ENCODE measurements at regions not wholly inside any gene's neighbourhood (a gene's known extent, or its start where the extent isn't known, plus 50 kb on each side); places are given as distances from the start of the nearest gene placed in this dataset.

- Histone ChIP-seq H3K27ac (ENCODE audit: low read depth, low read length, poor library complexity, severe bottlenecking) (no peak overlapping the region), H3K27me3 (replicated peaks; ENCODE audit: insufficient read depth, low read depth, low read length, poor library complexity) (peaks cover 17% of the 10 kb centered on the region), H3K36me3 (ENCODE audit: insufficient read depth, low read length, poor library complexity, severe bottlenecking) (no peaks in the 10 kb centered on the region), H3K9me3 (ENCODE audit: low read depth, low read length, poor library complexity, severe bottlenecking) (no peaks in the 10 kb centered on the region), H3K4me1 (ENCODE audit: insufficient read depth, low read length, poor library complexity, severe bottlenecking) (no peaks in the 10 kb centered on the region), H3K4me3 (ENCODE audit: low read depth, low read length, poor library complexity, severe bottlenecking) (no peak overlapping the region)
- ChIA-PET CTCF (no interaction called here), POLR2A (ENCODE audit: low non-redundant PET) (no interaction called here)
- no peak for DNase-seq (ENCODE audit: low spot score)
- no TSS peak for BruUV-seq (replicated peaks)
- intact Hi-C loops (cut with micrococcal nuclease; ENCODE audit: unreplicated experiment) = no loop called here
- TF ChIP-seq EZH2 (IDR thresholded peaks at IDR 0.05; ENCODE audit: borderline replicate concordance, low read depth, low read length, poor library complexity, severe bottlenecking) = no peak
- TF ChIP-seq, protein P1, sequence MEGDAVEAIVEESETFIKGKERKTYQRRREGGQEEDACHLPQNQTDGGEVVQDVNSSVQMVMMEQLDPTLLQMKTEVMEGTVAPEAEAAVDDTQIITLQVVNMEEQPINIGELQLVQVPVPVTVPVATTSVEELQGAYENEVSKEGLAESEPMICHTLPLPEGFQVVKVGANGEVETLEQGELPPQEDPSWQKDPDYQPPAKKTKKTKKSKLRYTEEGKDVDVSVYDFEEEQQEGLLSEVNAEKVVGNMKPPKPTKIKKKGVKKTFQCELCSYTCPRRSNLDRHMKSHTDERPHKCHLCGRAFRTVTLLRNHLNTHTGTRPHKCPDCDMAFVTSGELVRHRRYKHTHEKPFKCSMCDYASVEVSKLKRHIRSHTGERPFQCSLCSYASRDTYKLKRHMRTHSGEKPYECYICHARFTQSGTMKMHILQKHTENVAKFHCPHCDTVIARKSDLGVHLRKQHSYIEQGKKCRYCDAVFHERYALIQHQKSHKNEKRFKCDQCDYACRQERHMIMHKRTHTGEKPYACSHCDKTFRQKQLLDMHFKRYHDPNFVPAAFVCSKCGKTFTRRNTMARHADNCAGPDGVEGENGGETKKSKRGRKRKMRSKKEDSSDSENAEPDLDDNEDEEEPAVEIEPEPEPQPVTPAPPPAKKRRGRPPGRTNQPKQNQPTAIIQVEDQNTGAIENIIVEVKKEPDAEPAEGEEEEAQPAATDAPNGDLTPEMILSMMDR (conservative IDR thresholded peaks at IDR 0.05; ENCODE audit: low read depth, low read length) = no peak
Observed at GRCh38 chr5:115686738-115687074, 60.9 kb upstream of the TMED7 start.

- Histone ChIP-seq H3K9me3 (ENCODE audit: low read depth, low read length, poor library complexity, severe bottlenecking) (no peaks in the 10 kb centered on the region), H3K4me3 (ENCODE audit: low read depth, low read length, poor library complexity, severe bottlenecking) (no peak overlapping the region), H3K36me3 (ENCODE audit: insufficient read depth, low read length, poor library complexity, severe bottlenecking) (no peaks in the 10 kb centered on the region), H3K27ac (ENCODE audit: low read depth, low read length, poor library complexity, severe bottlenecking) (no peak overlapping the region), H3K27me3 (replicated peaks; ENCODE audit: insufficient read depth, low read depth, low read length, poor library complexity) (peaks cover 17% of the 10 kb centered on the region), H3K4me1 (ENCODE audit: insufficient read depth, low read length, poor library complexity, severe bottlenecking) (no peaks in the 10 kb centered on the region)
- ChIA-PET POLR2A (ENCODE audit: low non-redundant PET) (no interaction called here), CTCF (no interaction called here)
- TF ChIP-seq EZH2 (IDR thresholded peaks at IDR 0.05; ENCODE audit: borderline replicate concordance, low read depth, low read length, poor library complexity, severe bottlenecking) = no peak
- TF ChIP-seq, protein P1 (conservative IDR thresholded peaks at IDR 0.05; ENCODE audit: low read depth, low read length) = no peak
- BruUV-seq (replicated peaks) = no TSS peak
- peak; percentile 11 for DNase-seq (ENCODE audit: low spot score)
- intact Hi-C loops (cut with micrococcal nuclease; ENCODE audit: unreplicated experiment) = no loop called here
Observed at GRCh38 chr5:115686051-115686737, 60.4 kb upstream of the TMED7 start.

- Histone ChIP-seq H3K27ac (ENCODE audit: low read depth, low read length, poor library complexity, severe bottlenecking) (no peak overlapping the region), H3K4me1 (ENCODE audit: insufficient read depth, low read length, poor library complexity, severe bottlenecking) (no peaks in the 10 kb centered on the region), H3K36me3 (ENCODE audit: insufficient read depth, low read length, poor library complexity, severe bottlenecking) (no peaks in the 10 kb centered on the region), H3K4me3 (ENCODE audit: low read depth, low read length, poor library complexity, severe bottlenecking) (no peak overlapping the region), H3K27me3 (replicated peaks; ENCODE audit: insufficient read depth, low read depth, low read length, poor library complexity) (peaks cover 17% of the 10 kb centered on the region), H3K9me3 (ENCODE audit: low read depth, low read length, poor library complexity, severe bottlenecking) (no peaks in the 10 kb centered on the region)
- no TSS peak for BruUV-seq (replicated peaks)
- POLR2A ChIA-PET (ENCODE audit: low non-redundant PET) = no interaction called here
- no peak for DNase-seq (ENCODE audit: low spot score)
- intact Hi-C loops (cut with micrococcal nuclease; ENCODE audit: unreplicated experiment) = no loop called here
- TF ChIP-seq, protein P1 (conservative IDR thresholded peaks at IDR 0.05; ENCODE audit: low read depth, low read length) = no peak
- TF ChIP-seq EZH2 (IDR thresholded peaks at IDR 0.05; ENCODE audit: borderline replicate concordance, low read depth, low read length, poor library complexity, severe bottlenecking) = no peak
- CTCF ChIA-PET = no interaction called here
Observed at GRCh38 chr5:115685490-115685889, 59.7 kb upstream of the TMED7 start.

All from A673 (cell line).